GM19452 (cell line): ENCODE measurements at regions not wholly inside any gene's neighbourhood (a gene's known extent, or its start where the extent isn't known, plus 50 kb on each side); places are given as distances from the start of the nearest gene placed in this dataset.
"Not testable (repeated sequence)": the region's sequence is repeated elsewhere in the genome, so short reads cannot be mapped to it uniquely, and the experiment has no call there.

Experiments
- ATAC-seq: cut with Tn5 transposase; IDR thresholded peaks from one replicate; pipeline ENCODE4 v1.9.1; 2021; ENCODE audit not compliant: unreplicated experiment

DNA sequence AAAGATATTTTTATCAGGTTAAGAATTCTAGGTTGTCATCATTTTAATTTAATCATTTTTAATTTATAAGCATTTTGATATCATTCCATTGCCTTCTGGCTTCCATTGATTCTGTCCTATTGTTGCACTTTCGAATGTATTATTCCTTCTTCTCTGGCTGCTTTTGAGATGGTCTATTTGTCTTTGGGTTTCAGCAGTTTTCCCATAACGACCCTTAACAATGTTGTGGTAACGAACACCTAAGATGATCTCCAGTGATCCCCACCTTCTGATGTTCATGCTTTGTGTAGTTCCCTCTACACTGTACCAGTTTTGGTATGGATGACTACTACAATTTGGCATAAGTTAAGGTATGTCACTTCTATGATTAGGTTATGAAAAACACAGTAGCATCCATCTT, 59.9 kb downstream of the MINAR1 start:
- no peak for ATAC-seq

DNA sequence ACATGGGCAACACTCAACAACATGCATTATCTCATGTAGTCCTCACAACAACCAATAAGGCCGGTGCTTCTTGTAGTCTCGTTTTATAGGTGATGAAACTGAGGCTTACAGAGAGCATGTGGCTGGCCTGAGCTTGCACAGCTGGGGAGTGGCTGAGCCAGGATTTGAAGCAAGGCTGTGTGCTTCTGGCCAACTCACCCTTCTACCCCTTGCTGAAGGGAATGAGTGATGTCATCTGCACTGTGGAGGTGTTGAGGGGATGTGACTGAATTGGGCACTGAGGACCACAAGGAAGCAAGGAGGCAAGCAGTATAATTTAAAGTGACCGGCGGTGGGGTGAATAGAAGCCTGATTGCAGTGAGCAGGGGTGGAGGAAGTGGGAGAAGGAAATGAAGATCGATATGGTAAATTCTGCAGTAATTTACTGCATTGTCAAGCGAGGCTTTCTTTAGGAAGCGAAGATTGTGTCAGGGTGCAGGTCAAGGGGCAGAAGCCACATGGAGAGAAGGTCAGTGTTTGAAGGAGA, 62.3 kb downstream of the MINAR1 start:
- no peak for ATAC-seq

DNA sequence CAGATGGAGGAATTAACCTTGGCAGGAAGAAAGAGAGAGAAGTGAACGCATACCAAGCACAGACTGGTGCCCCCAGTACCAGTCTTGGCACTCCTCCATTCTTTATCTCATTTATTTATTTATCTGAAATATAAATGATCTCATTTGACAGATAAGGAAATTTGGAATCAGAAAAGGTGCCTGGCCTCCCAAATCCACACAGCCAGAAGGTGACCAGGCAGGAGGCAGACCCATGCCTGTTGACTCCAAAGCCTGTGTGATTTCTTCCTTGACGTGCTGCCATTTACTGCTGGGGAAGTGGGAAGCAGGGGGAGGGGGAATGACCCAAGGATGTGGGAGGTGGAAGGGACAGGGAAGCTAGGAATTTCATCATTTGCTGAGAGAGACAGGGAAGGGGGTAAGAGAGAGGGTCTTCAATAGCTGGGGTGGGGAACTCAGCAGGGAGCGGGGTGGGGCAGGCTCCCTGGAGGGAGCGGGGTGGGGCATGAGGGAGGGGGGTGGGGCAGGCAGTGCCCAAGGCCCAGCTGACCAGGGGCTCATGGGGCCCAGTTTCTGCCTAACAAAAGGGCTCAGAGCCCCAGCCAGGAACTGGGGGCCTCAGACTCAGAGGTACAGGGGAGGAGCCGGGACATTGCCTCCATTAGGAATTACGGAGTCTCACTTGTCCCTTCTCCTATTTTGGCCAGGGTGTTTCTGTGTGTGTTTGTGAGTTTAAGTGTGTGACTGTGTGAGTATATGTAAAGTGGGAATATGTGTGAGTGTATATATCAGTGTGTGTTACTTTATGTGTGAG, 63.0 kb downstream of the MINAR1 start:
- no peak for ATAC-seq

GRCh38 chr15:79495775-79496174, 63.6 kb downstream of the MINAR1 start:
- no peak for ATAC-seq

GRCh38 chr15:79496838-79497237, 64.7 kb downstream of the MINAR1 start:
- no peak for ATAC-seq

GRCh38 chr15:79501086-79501485, 69.0 kb downstream of the MINAR1 start:
- no peak for ATAC-seq

DNA sequence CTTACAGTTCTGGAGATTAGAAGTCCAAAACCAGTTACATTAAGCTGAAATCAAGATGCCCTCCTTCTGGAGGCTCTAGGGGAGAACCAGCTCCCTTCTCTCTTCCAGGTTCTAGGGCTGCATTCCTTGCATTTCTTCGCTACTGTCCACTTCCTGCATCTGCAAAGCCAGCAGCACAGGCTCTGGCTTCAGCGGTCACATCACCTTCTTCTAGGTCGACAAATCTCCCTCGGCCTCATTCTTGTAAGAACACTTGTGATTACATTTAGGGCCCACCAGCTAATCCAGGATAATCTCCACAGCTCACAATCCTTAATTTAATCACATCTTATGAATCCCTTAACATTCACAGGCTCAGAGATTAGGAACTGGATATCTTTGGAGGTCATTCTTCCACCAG, 73.8 kb downstream of the MINAR1 start:
- ATAC-seq = no peak

GRCh38 chr15:79512844-79513243, 80.7 kb downstream of the MINAR1 start:
- ATAC-seq = not testable (repeated sequence)

- ATAC-seq = no peak
These were observed 81.3 kb downstream of the MINAR1 start for GRCh38 chr15:79513417-79513816.

- ATAC-seq = no peak
These were observed 81.8 kb downstream of the MINAR1 start for GRCh38 chr15:79513940-79514339.

DNA sequence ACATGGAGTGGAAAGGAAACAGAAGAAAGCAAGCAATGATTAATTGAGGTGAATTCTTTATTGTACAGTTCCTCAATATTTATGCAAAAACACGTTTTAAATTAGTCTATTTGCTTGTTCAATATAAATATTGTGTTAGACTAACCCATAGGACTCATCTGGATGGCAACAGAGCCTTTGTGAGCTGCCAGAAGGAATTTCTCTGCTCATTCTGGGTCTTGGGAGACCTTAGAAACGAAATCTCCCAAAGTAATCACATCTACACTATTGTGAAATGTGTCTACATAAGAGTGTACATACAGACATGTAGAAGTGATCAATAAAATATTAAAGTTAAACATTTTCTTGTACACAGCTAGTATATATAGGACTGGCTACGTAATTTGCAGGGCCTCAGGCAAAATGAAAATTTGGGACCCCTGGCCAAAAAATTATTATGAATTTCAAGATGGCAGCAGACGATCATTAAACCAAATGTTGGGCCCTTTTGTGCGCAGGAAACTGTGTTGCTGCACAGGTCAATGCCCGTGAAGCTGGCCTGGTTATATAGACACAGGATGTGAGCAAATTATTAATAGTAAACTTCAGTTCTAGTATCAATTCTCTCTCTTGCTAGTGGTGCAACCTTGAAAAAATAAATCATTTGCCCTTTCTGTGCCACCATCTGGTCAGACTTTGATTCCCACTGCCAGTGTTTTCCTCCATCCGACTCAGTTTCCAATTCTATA, 83.3 kb downstream of the MINAR1 start:
- ATAC-seq = no peak

DNA sequence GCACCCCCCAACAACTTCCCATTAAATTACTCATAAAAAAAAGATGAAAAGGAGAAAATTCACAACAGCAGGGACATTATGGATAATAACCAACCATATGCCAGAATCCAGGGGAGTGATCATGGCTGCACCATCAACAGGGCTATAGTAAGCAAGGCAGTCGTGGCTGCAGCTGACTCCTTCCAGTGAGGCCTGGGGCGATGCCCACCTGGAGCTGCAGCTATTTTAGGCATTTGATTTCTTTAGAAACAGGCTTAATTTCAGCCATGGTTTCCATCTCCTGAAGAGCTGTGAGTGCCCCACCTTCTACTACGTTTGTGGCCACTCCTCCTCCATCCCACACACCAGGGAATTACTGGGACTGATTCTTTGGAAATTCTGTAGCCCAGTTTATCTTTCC, 84.0 kb downstream of the MINAR1 start:
- ATAC-seq = no peak

DNA sequence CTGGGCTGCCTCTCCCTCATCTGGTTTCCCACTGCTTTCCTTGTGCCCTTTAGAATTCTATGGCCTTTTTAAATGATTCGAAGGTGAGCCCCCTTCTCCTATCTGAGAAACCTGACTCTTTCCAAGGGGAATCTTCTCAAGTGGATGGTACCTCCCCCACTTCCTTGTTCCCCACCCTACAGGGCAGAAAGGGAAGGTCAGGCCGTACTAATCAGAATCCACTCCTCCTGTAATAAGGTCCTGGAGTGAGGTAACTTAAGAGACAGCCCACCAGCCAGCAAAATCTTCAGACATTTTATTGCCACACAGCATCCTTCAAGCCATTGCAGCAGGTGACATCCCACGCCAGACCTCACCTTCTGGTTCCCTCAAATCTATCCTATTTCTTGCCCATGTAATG, 84.5 kb downstream of the MINAR1 start:
- no peak for ATAC-seq

- ATAC-seq = no peak
These were observed 87.5 kb downstream of the MINAR1 start for GRCh38 chr15:79519628-79520027.

DNA sequence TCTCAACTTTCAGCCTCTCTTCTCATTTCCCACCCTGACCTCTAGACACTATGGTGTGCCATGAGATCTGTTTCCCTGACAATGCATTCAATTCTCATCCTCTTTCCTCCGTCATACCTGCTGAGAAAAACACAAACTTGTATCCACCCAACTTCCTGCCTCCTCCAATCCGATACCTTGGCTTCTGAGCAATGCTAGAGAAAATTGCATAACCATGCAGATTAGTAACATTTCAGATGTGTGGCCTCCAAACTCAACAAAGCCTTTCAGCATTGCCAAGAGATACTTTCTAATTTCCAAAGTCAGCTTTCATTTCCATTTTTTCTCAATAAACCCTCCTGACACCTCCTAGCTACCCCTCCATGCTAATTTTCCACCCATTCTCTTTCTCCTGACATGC, 88.5 kb downstream of the MINAR1 start:
- ATAC-seq = no peak

GRCh38 chr15:79522656-79523055, 90.5 kb downstream of the MINAR1 start:
- ATAC-seq = no peak

GRCh38 chr15:79523266-79523665, 91.1 kb downstream of the MINAR1 start:
- ATAC-seq = no peak

GRCh38 chr15:79524531-79524930, 92.4 kb downstream of the MINAR1 start:
- ATAC-seq = no peak

DNA sequence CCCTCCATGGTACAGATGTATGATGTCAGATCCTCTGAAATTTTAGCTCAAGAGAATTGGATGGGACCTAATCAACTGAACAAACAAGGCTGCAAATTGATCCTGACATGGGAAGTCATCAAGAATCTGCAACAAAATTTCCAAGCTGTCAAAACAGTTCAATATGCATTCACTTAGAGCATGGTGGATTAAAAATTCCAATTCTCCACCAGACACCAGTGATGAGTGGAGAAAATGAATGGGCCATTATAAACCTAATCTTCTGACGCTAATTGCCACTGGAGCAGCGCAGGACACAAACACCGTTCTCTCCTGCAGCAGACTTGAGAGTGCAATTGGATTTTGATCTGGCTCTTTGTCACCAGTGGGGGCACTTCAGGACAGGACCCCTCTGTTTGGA, 94.2 kb downstream of the MINAR1 start:
- ATAC-seq = no peak

- ATAC-seq = no peak
These were observed 95.7 kb downstream of the MINAR1 start for GRCh38 chr15:79527821-79528220.

DNA sequence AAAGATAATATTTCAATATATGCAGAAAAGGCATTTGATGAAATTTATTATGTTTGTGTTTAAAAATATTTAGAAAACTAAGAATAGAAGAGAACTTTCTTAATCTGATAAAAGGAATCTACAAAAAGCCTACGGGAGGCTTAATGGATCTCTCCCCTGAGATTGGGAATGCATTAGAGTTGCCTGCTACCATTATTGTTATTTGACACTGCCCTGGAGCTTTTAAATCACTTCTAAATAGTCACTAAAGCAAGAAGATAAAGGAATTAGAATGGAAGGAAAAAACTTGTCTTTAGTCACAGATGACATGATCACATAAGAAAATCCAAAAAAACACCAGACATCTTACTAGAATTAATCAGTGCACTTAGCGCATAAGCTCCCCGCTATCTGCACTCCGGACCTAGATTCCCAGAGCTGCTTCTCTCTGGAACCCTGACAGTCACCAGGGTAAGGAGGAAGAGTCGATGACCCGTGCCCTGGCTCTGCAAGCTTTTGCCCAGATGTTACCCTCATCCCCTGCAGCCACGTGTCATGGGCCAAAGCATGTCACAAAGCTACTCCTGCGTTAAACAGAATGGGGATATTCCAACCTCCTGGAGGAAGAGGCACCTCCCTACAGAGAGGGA, 97.1 kb downstream of the MINAR1 start:
- no peak for ATAC-seq

GRCh38 chr15:79535536-79535935, 103.4 kb downstream of the MINAR1 start:
- ATAC-seq = no peak
